Calu3 (cell line): ENCODE measurements at regions not wholly inside any gene's neighbourhood (a gene's known extent, or its start where the extent isn't known, plus 50 kb on each side); places are given as distances from the start of the nearest gene placed in this dataset.

Source experiments
- BruUV-seq: library from RNA; stranded (reverse); fragments of 400-500 nt; replicated peaks from 2 replicates; lab custom pipeline; 2021; lab: Mats Ljungman, UMichigan
- CTCF ChIA-PET: fragments of 300-600 bp; sonication (Branson Sonifier 250); formaldehyde crosslinking; loops from one replicate; lab custom pipeline; 2022; ENCODE audit warnings: antibody characterized with exemption; lab: Charles Lee
- DNase-seq: peaks from one replicate; pipeline ENCODE4 v3.0.0; 2022
- H3K27ac Mint-ChIP-seq: one replicate; pipeline ENCODE4 v1.8.0; 2022; ENCODE audit warnings: mixed read lengths; ENCODE audit not compliant: unreplicated experiment
- H3K27me3 Mint-ChIP-seq: one replicate; pipeline ENCODE4 v1.8.0; 2022; ENCODE audit warnings: mixed read lengths; ENCODE audit not compliant: unreplicated experiment
- H3K36me3 Mint-ChIP-seq: one replicate; pipeline ENCODE4 v1.8.0; 2022; ENCODE audit warnings: mild to moderate bottlenecking, moderate library complexity, mixed read lengths; ENCODE audit not compliant: insufficient read depth, unreplicated experiment
- H3K4me1 Mint-ChIP-seq: one replicate; pipeline ENCODE4 v1.8.0; 2022; ENCODE audit warnings: mild to moderate bottlenecking, low read depth, mixed read lengths; ENCODE audit not compliant: unreplicated experiment
- H3K4me3 Mint-ChIP-seq: one replicate; pipeline ENCODE4 v1.8.0; 2022; ENCODE audit warnings: mild to moderate bottlenecking, low read depth, moderate library complexity, mixed read lengths; ENCODE audit not compliant: unreplicated experiment
- H3K9me3 Mint-ChIP-seq: one replicate; pipeline ENCODE4 v1.8.0; 2022; ENCODE audit warnings: low read depth, mixed read lengths; ENCODE audit not compliant: unreplicated experiment
- intact Hi-C: fragments of 100-400 bp; cut with micrococcal nuclease; formaldehyde crosslinking; loops from one replicate; pipeline ENCODE4 v1.10.0; 2022; ENCODE audit not compliant: unreplicated experiment
- TF ChIP-seq, protein P1 (sequence below): fragments of 200-600 bp; IDR thresholded peaks from one replicate; pipeline ENCODE4 v1.8.0; 2022; ENCODE audit warnings: antibody characterized with exemption; ENCODE audit not compliant: unreplicated experiment

DNA sequence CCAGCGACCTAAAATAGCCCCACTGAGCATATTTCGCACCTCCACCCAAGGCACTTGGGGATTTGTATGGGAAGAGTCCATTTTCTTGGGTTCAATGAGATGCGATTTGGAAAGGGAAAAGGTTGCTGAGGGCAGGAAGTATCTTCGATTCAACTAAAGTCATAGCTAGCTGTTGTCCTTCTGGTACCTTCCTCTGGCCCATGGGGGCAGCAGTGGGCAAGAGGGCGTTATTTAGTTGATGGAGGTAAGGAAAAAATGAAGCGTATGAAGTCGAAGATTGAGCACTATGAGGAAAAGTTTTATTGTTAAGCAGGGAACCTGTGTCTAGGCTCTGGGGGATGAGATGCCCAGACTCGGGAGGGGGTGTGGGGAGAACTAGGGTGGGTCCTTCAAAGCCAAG, 135.4 kb downstream of the EVX1 start:
- H3K9me3 Mint-ChIP-seq, result no peaks in the 10 kb centered on the region
- TF ChIP-seq, protein P1, sequence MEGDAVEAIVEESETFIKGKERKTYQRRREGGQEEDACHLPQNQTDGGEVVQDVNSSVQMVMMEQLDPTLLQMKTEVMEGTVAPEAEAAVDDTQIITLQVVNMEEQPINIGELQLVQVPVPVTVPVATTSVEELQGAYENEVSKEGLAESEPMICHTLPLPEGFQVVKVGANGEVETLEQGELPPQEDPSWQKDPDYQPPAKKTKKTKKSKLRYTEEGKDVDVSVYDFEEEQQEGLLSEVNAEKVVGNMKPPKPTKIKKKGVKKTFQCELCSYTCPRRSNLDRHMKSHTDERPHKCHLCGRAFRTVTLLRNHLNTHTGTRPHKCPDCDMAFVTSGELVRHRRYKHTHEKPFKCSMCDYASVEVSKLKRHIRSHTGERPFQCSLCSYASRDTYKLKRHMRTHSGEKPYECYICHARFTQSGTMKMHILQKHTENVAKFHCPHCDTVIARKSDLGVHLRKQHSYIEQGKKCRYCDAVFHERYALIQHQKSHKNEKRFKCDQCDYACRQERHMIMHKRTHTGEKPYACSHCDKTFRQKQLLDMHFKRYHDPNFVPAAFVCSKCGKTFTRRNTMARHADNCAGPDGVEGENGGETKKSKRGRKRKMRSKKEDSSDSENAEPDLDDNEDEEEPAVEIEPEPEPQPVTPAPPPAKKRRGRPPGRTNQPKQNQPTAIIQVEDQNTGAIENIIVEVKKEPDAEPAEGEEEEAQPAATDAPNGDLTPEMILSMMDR, result no peak
- no peaks in the 10 kb centered on the region for H3K27me3 Mint-ChIP-seq
- CTCF ChIA-PET, result interaction anchor here (1.6 kb wide), 1 partner anchor 64 kb away, joined by 4 read pairs; no protein-coding TSS in a partner anchor
- peaks cover 2% of the 10 kb centered on the region for H3K4me1 Mint-ChIP-seq
- H3K4me3 Mint-ChIP-seq, result no peak overlapping the region
- no peak for DNase-seq
- H3K27ac Mint-ChIP-seq, result no peak overlapping the region
- no TSS peak for BruUV-seq
- intact Hi-C loops, result no loop called here
- H3K36me3 Mint-ChIP-seq, result no peaks in the 10 kb centered on the region

GRCh38 chr7:27382307-27382706, 139.7 kb downstream of the EVX1 start:
- H3K4me1 Mint-ChIP-seq, result no peaks in the 10 kb centered on the region
- H3K27me3 Mint-ChIP-seq, result no peaks in the 10 kb centered on the region
- no peak overlapping the region for H3K27ac Mint-ChIP-seq
- intact Hi-C loops, result no loop called here
- no peak for DNase-seq
- no TSS peak for BruUV-seq
- H3K36me3 Mint-ChIP-seq, result no peaks in the 10 kb centered on the region
- H3K4me3 Mint-ChIP-seq, result no peak overlapping the region
- CTCF ChIA-PET, result no interaction called here
- no peaks in the 10 kb centered on the region for H3K9me3 Mint-ChIP-seq
- TF ChIP-seq, protein P1, result no peak

DNA sequence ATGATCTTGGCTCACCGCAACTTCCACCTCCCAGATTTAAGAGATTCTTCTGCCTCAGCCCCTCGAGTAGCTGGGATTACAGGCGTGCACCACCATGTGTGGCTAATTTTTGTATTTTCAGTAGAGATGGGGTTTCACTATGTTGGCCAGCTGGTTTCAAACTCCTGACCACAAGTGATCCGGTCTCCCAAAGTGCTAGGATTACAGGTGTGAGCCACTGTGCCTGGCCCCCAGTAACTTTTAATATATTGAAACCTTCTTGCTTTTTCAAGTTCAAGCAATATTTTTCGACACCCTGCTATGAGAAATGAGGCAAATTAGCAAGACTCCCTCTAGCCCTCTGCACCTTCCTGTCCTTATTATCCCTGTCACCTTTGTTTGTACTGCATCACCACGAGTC, 144.0 kb downstream of the EVX1 start:
- Mint-ChIP-seq H3K4me3 (no peak overlapping the region), H3K36me3 (no peaks in the 10 kb centered on the region), H3K9me3 (no peaks in the 10 kb centered on the region), H3K4me1 (no peaks in the 10 kb centered on the region), H3K27me3 (no peaks in the 10 kb centered on the region), H3K27ac (no peak overlapping the region)
- no peak for DNase-seq
- CTCF ChIA-PET, result no interaction called here
- intact Hi-C loops, result no loop called here
- no TSS peak for BruUV-seq
- TF ChIP-seq, protein P1, result no peak

DNA sequence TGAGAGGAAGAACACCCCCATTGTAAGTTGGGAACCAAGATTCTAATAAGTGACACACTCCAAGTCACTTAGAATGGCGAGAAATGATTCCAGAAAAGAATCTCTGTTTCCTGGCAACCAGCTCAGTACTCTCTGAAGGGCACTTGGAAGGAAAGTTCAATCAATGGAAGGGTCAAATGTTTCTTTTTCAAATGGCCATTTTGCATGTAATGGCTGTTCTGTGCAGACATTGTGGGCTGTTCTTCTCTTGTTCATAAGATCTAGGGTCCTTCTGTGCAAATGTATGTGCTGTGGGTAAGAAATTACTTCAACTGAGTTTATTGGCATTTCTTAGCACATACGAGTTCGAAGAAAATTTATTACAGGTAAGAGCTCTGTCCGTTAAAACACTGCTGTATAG, 145.3 kb downstream of the EVX1 start:
- no TSS peak for BruUV-seq
- no peaks in the 10 kb centered on the region for H3K36me3 Mint-ChIP-seq
- TF ChIP-seq, protein P1, result no peak
- no peak overlapping the region for H3K4me3 Mint-ChIP-seq
- H3K27me3 Mint-ChIP-seq, result no peaks in the 10 kb centered on the region
- H3K27ac Mint-ChIP-seq, result no peak overlapping the region
- CTCF ChIA-PET, result no interaction called here
- intact Hi-C loops, result no loop called here
- H3K9me3 Mint-ChIP-seq, result no peaks in the 10 kb centered on the region
- H3K4me1 Mint-ChIP-seq, result no peaks in the 10 kb centered on the region
- DNase-seq, result no peak
